ENCODE measurements at regions not wholly inside any gene's neighbourhood (a gene's known extent, or its start where the extent isn't known, plus 50 kb on each side); places are given as distances from the start of the nearest gene placed in this dataset.

- no peaks in the 10 kb centered on the region for H4K20me1 ChIP-seq (replicated peaks; ENCODE audit: control insufficient read depth, insufficient read depth, low read length)
- no peak for ATAC-seq
- peaks cover 4% of the 10 kb centered on the region; the same call in 1 of the 2 replicates for H3K9me3 ChIP-seq (replicated peaks; ENCODE audit: control insufficient read depth, insufficient read depth, low read depth, low read length)
- no peaks in the 10 kb centered on the region for H3K27me3 ChIP-seq (ENCODE audit: control insufficient read depth in 2 of 2, insufficient read depth in 2 of 2, low read length in 2 of 2)
- no peak overlapping the region for H3K27ac ChIP-seq (ENCODE audit: extremely low read depth, low read depth, low read length)
- POLR2A ChIA-PET: interaction anchor here (1.1 kb wide), 1 partner anchor 11 kb away, joined by 3 read pairs; no protein-coding TSS in a partner anchor
- H3K9ac ChIP-seq (ENCODE audit: insufficient read depth in 1 of 2, low read depth in 2 of 2, low read length in 2 of 2): no peak overlapping the region
- FAIRE-seq: no peak
- no peak overlapping the region for H3K4me3 ChIP-seq
- H3K79me2 ChIP-seq (ENCODE audit: control insufficient read depth, insufficient read depth, low read length): peaks cover 3% of the 10 kb centered on the region; the same call in 1 of the 3 replicates
- H3K36me3 ChIP-seq (ENCODE audit: control insufficient read depth, insufficient read depth, low read length): no peaks in the 10 kb centered on the region
- whole genome bisulfite sequencing (ENCODE audit: insufficient coverage, low coverage, missing lambda C conversion rate): 59% methylated on average over 1 of the region's 1 CpG
- DNase-seq (ENCODE audit: extremely low read depth in 1 of 4, low spot score in 3 of 4): no peak
- BruUV-seq (replicated peaks): no TSS peak
- H3K4me2 ChIP-seq (ENCODE audit: insufficient read depth, low read length): no peak overlapping the region
- TF ChIP-seq ETS2 (tag; IDR thresholded peaks at IDR 0.05; ENCODE audit: borderline replicate concordance, poor library complexity, severe bottlenecking) (no peak), ZNF785 (CRISPR knock-in tag; IDR thresholded peaks at IDR 0.05) (no peak), ZNF174 (CRISPR knock-in tag; IDR thresholded peaks at IDR 0.05) (no peak), ZNF77 (CRISPR knock-in tag; IDR thresholded peaks at IDR 0.05) (no peak), BDP1 (IDR thresholded peaks at IDR 0.05; ENCODE audit: insufficient read depth, insufficient read length) (no peak), DMBX1 (CRISPR knock-in tag; IDR thresholded peaks at IDR 0.05; ENCODE audit: borderline replicate concordance) (no peak), MEF2A (IDR thresholded peaks at IDR 0.05; ENCODE audit: control insufficient read depth, low read depth, low read length) (no peak), ZNF407 (IDR thresholded peaks at IDR 0.05; ENCODE audit: low read depth) (no peak), POLR2AphosphoS2 (IDR thresholded peaks at IDR 0.05; ENCODE audit: low read length) (no peak), TSHZ1 (CRISPR knock-in tag; IDR thresholded peaks at IDR 0.05) (no peak), NFATC3 (IDR thresholded peaks at IDR 0.05) (no peak)
- H3K9me1 ChIP-seq (ENCODE audit: control insufficient read depth, insufficient read depth, low read length): no peaks in the 10 kb centered on the region
- peaks cover 0 to 3% of the 10 kb centered on the region in 2 experiments; a peak in 1 of 5 replicates for H3K4me1 ChIP-seq (replicated peaks in 1 of 2; ENCODE audit: control insufficient read depth in 2 of 2, insufficient read depth in 2 of 2, low read length in 2 of 2)
- intact Hi-C loops (cut with micrococcal nuclease): no loop called here
- in situ Hi-C loops (cut with MboI): no loop called here
- H2AFZ ChIP-seq (ENCODE audit: low read depth, low read length): peak overlapping the region; percentile 54
- CTCF ChIA-PET (ENCODE audit: low intra/inter-chr PET ratio): no interaction called here
Observed at GRCh38 chr2:144320491-144320890, 199.4 kb downstream of the ZEB2 start.
